GM12865 (cell line): ENCODE measurements at regions not wholly inside any gene's neighbourhood (a gene's known extent, or its start where the extent isn't known, plus 50 kb on each side); places are given as distances from the start of the nearest gene placed in this dataset.

Source experiments
- DNase-seq: peaks from one replicate; pipeline ENCODE4 v3.0.0; 2010; ENCODE audit warnings: low read depth
- H3K4me3 ChIP-seq: 2 replicates; pipeline ENCODE4 v1.5.1; 2011; ENCODE audit warnings: mild to moderate bottlenecking, low read depth, low read length, control low read depth
- CTCF ChIP-seq: IDR thresholded peaks from 2 replicates; pipeline ENCODE4 v1.5.1; 2011; ENCODE audit warnings: low read length, control low read depth, low read depth, inconsistent platforms; ENCODE audit not compliant: insufficient read depth; ENCODE audit errors: missing control alignments

- H3K4me3 ChIP-seq, result no peak overlapping the region
- no peak for TF ChIP-seq CTCF
- no peak for DNase-seq
These were observed 241.6 kb downstream of the HRH4 start for GRCh38 chr18:24702001-24702515.

GRCh38 chr18:24703316-24703715, 242.9 kb downstream of the HRH4 start:
- TF ChIP-seq CTCF, result no peak
- no peak for DNase-seq
- H3K4me3 ChIP-seq, result no peak overlapping the region

- DNase-seq, result no peak
- no peak for TF ChIP-seq CTCF
- H3K4me3 ChIP-seq, result no peak overlapping the region
These were observed 244.7 kb downstream of the HRH4 start for GRCh38 chr18:24704946-24705630.

GRCh38 chr18:24710474-24710873, 250.0 kb downstream of the HRH4 start:
- no peak for DNase-seq
- H3K4me3 ChIP-seq, result no peak overlapping the region
- no peak for TF ChIP-seq CTCF

GRCh38 chr18:24719791-24720190, 259.4 kb downstream of the HRH4 start:
- DNase-seq, result no peak
- no peak overlapping the region for H3K4me3 ChIP-seq
- TF ChIP-seq CTCF, result no peak

GRCh38 chr18:24721388-24721787, 261.0 kb downstream of the HRH4 start:
- DNase-seq, result no peak
- H3K4me3 ChIP-seq, result no peak overlapping the region
- no peak for TF ChIP-seq CTCF

GRCh38 chr18:24725644-24726415, 265.4 kb downstream of the HRH4 start:
- no peak for DNase-seq
- TF ChIP-seq CTCF, result no peak
- H3K4me3 ChIP-seq, result no peak overlapping the region
